Naive thymus-derived CD4-positive, alpha-beta T cell (primary cell): ENCODE measurements at regions not wholly inside any gene's neighbourhood (a gene's known extent, or its start where the extent isn't known, plus 50 kb on each side); places are given as distances from the start of the nearest gene placed in this dataset.

Experiments used
- ATAC-seq: fragments of 150-1000 bp; cut with Tn5 transposase; 2 replicates; pipeline ENCODE4 v1.10.0; 2021; ENCODE audit warnings: mild to moderate bottlenecking, moderate library complexity
- CTCF ChIA-PET: fragments of 350-600 bp; sonication (Branson Sonifier 250); formaldehyde crosslinking; loops from one replicate; lab custom pipeline; 2021; ENCODE audit warnings: antibody characterized with exemption; lab: Charles Lee
- POLR2A ChIA-PET: fragments of 350-600 bp; sonication (Branson Sonifier 250); formaldehyde crosslinking; loops from one replicate; lab custom pipeline; 2021; ENCODE audit warnings: antibody characterized with exemption, inconsistent platforms; lab: Charles Lee
- DNase-seq, 9 donors: peaks; one replicate each; pipeline versions ENCODE4 v3.0.0 to v3.0.0-alpha.2; 2020 to 2022; ENCODE audit warnings: mixed read lengths in 1 of 9
- H3K27ac ChIP-seq: one replicate; pipeline ENCODE4 v1.7.0; 2013; ENCODE audit warnings: mild to moderate bottlenecking, low read depth, low read length, moderate library complexity
- H3K27me3 ChIP-seq, 2 donors: one replicate each; pipeline ENCODE4 v1.7.0; 2013; ENCODE audit warnings: low read length in 2 of 2, mild to moderate bottlenecking in 2 of 2, moderate library complexity in 2 of 2; ENCODE audit not compliant: control insufficient read depth in 2 of 2, insufficient read depth in 2 of 2
- H3K36me3 ChIP-seq, 3 experiments: 1 replicate in 2 of 3; 2 replicates in 1 of 3; pipeline ENCODE4 v1.7.0; 2013; ENCODE audit warnings: low read length in 3 of 3, mild to moderate bottlenecking in 3 of 3, moderate library complexity in 1 of 3; ENCODE audit not compliant: insufficient read depth in 3 of 3, control insufficient read depth in 2 of 3
- H3K4me1 ChIP-seq, 2 donors: one replicate each; pipeline ENCODE4 v1.7.0; 2013; ENCODE audit warnings: low read length in 2 of 2, mild to moderate bottlenecking in 2 of 2, moderate library complexity in 1 of 2; ENCODE audit not compliant: control insufficient read depth in 2 of 2, insufficient read depth in 2 of 2
- H3K4me3 ChIP-seq: 2 replicates; pipeline ENCODE4 v1.7.0; 2013; ENCODE audit warnings: mild to moderate bottlenecking, low read length
- H3K9me3 ChIP-seq, 3 experiments: 1 replicate in 2 of 3; 2 replicates in 1 of 3; pipeline ENCODE4 v1.7.0; 2013; ENCODE audit warnings: low read length in 3 of 3; ENCODE audit not compliant: control insufficient read depth in 2 of 3
- H3K27ac Mint-ChIP-seq, 9 donors: one replicate each; pipeline ENCODE4 v1.8.0; 2020 to 2022; ENCODE audit warnings: mixed read lengths in 9 of 9, mild to moderate bottlenecking in 8 of 9, moderate library complexity in 5 of 9, inconsistent platforms in 2 of 9
- H3K27me3 Mint-ChIP-seq, 5 donors: one replicate each; pipeline ENCODE4 v1.8.0; 2021 to 2022; ENCODE audit warnings: mixed read lengths in 5 of 5, mild to moderate bottlenecking in 1 of 5
- H3K36me3 Mint-ChIP-seq, 5 donors: one replicate each; pipeline ENCODE4 v1.8.0; 2020 to 2022; ENCODE audit warnings: mixed read lengths in 5 of 5, mild to moderate bottlenecking in 3 of 5, inconsistent platforms in 1 of 5
- H3K4me1 Mint-ChIP-seq, 7 donors: one replicate each; pipeline ENCODE4 v1.8.0; 2020 to 2022; ENCODE audit warnings: mixed read lengths in 7 of 7, mild to moderate bottlenecking in 3 of 7, inconsistent platforms in 1 of 7
- H3K4me3 Mint-ChIP-seq, 10 donors: one replicate each; pipeline ENCODE4 v1.8.0; 2020 to 2022; ENCODE audit warnings: mild to moderate bottlenecking in 10 of 10, mixed read lengths in 10 of 10, moderate library complexity in 6 of 10, inconsistent platforms in 2 of 10
- H3K9me3 Mint-ChIP-seq, 11 donors: one replicate each; pipeline ENCODE4 v1.8.0; 2020 to 2022; ENCODE audit warnings: mixed read lengths in 11 of 11, mild to moderate bottlenecking in 4 of 11, inconsistent platforms in 1 of 11, moderate library complexity in 1 of 11
- intact Hi-C, 2 donors: fragments of 100-400 bp; cut with micrococcal nuclease; formaldehyde crosslinking; loops; one replicate each; pipeline ENCODE4 v1.15.1; 2023

GRCh38 chr12:47578836-47579235, 127.0 kb downstream of the RPAP3 start:
- H3K4me1 Mint-ChIP-seq = peaks cover 0 to 11% (median 0%) of the 10 kb centered on the region in 7 donors
- H3K4me3 Mint-ChIP-seq = no peak overlapping the region
- peaks cover 0 to 3% (median 0%) of the 10 kb centered on the region in 5 donors for H3K36me3 Mint-ChIP-seq
- Histone ChIP-seq H3K4me1 (no peaks in the 10 kb centered on the region), H3K36me3 (no peaks in the 10 kb centered on the region), H3K4me3 (no peak overlapping the region), H3K27me3 (no peaks in the 10 kb centered on the region), H3K27ac (no peak overlapping the region), H3K9me3 (no peaks in the 10 kb centered on the region)
- CTCF ChIA-PET = no interaction called here
- peaks cover 0 to 4% (median 0%) of the 10 kb centered on the region in 11 donors for H3K9me3 Mint-ChIP-seq
- intact Hi-C loops = no loop called here
- no peak overlapping the region for H3K27ac Mint-ChIP-seq
- peaks cover 0 to 5% (median 3%) of the 10 kb centered on the region in 5 donors for H3K27me3 Mint-ChIP-seq
- no peak for DNase-seq
- ATAC-seq = no peak
- POLR2A ChIA-PET = no interaction called here

GRCh38 chr12:47577206-47577989, 128.4 kb downstream of the RPAP3 start:
- Histone ChIP-seq H3K36me3 (no peaks in the 10 kb centered on the region), H3K4me3 (no peak overlapping the region), H3K4me1 (no peaks in the 10 kb centered on the region), H3K9me3 (no peaks in the 10 kb centered on the region), H3K27ac (no peak overlapping the region), H3K27me3 (no peaks in the 10 kb centered on the region)
- H3K4me3 Mint-ChIP-seq = no peak overlapping the region
- no peak for ATAC-seq
- POLR2A ChIA-PET = no interaction called here
- peaks cover 0 to 4% (median 0%) of the 10 kb centered on the region in 11 donors for H3K9me3 Mint-ChIP-seq
- CTCF ChIA-PET = no interaction called here
- no peak overlapping the region for H3K27ac Mint-ChIP-seq
- peaks cover 0 to 5% (median 3%) of the 10 kb centered on the region in 5 donors for H3K27me3 Mint-ChIP-seq
- H3K4me1 Mint-ChIP-seq = peaks cover 0 to 11% (median 0%) of the 10 kb centered on the region in 7 donors
- no peaks in the 10 kb centered on the region for H3K36me3 Mint-ChIP-seq
- intact Hi-C loops = no loop called here
- no peak for DNase-seq

DNA sequence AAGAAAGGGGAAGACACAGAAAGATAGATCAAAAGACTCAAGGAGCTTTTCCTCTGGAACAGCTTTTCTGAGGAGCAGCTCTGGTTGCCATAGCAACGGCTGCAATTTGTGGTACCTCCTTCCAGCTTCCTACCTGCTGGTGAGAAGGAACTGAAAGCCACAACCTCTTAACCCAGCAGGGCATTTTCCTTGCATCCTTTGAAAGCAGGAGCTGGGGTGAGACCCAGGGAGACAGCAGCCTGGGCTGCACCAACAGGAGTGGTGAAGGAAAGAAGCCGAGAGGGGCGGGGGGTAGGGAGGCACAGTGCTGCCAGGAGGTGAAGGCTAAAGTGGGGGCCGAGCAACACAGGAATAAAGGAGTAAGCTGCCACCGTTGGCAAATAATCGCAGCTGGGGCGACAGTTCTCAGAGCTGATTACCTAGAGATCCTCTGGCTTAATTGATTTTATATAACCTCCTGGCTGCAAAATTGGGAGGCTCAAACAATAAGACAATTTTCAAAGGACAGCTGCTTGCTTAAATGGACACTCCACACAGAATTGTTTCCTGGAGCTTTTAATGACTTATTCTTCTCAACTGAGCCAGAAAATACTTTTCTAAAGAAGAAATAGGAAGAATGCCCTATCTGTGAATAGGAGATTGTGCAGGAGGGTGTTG, 129.4 kb downstream of the RPAP3 start:
- ATAC-seq (no peak), DNase-seq (no peak)
- Mint-ChIP-seq H3K4me1 (peaks cover 0 to 11% (median 0%) of the 10 kb centered on the region in 7 donors), H3K27ac (no peak overlapping the region), H3K4me3 (no peak overlapping the region), H3K9me3 (peaks cover 0 to 4% (median 0%) of the 10 kb centered on the region in 11 donors), H3K27me3 (peaks cover 0 to 5% (median 3%) of the 10 kb centered on the region in 5 donors), H3K36me3 (no peaks in the 10 kb centered on the region)
- Histone ChIP-seq H3K36me3 (no peaks in the 10 kb centered on the region), H3K9me3 (no peaks in the 10 kb centered on the region), H3K27me3 (no peaks in the 10 kb centered on the region), H3K27ac (no peak overlapping the region), H3K4me1 (no peaks in the 10 kb centered on the region), H3K4me3 (no peak overlapping the region)
- CTCF ChIA-PET = interaction anchor here (0.6 kb wide), 1 partner anchor 1043 kb away, joined by 4 read pairs; no protein-coding TSS in a partner anchor
- POLR2A ChIA-PET = no interaction called here
- intact Hi-C loops = no loop called here

- no peak overlapping the region for H3K4me3 ChIP-seq
- Mint-ChIP-seq H3K27me3 (peaks cover 0 to 5% (median 3%) of the 10 kb centered on the region in 5 donors), H3K4me1 (peaks cover 0 to 11% (median 0%) of the 10 kb centered on the region in 7 donors), H3K27ac (no peak overlapping the region), H3K4me3 (no peak overlapping the region), H3K36me3 (no peaks in the 10 kb centered on the region), H3K9me3 (peaks cover 0 to 7% (median 0%) of the 10 kb centered on the region in 11 donors)
- intact Hi-C loops = no loop called here
- ATAC-seq (no peak), DNase-seq (no peak)
- H3K27me3 ChIP-seq = no peaks in the 10 kb centered on the region
- no peaks in the 10 kb centered on the region for H3K9me3 ChIP-seq
- H3K4me1 ChIP-seq = no peaks in the 10 kb centered on the region
- H3K27ac ChIP-seq = no peak overlapping the region
- H3K36me3 ChIP-seq = no peaks in the 10 kb centered on the region
- ChIA-PET CTCF (no interaction called here), POLR2A (no interaction called here)
These were observed 131.4 kb downstream of the RPAP3 start for GRCh38 chr12:47574252-47575021.

- Histone ChIP-seq H3K4me1 (no peaks in the 10 kb centered on the region), H3K27me3 (no peaks in the 10 kb centered on the region), H3K4me3 (no peak overlapping the region), H3K9me3 (no peaks in the 10 kb centered on the region), H3K36me3 (no peaks in the 10 kb centered on the region), H3K27ac (no peak overlapping the region)
- Mint-ChIP-seq H3K4me3 (no peak overlapping the region), H3K4me1 (peaks cover 0 to 11% (median 0%) of the 10 kb centered on the region in 7 donors), H3K9me3 (peaks cover 0 to 8% (median 0%) of the 10 kb centered on the region in 11 donors), H3K36me3 (no peaks in the 10 kb centered on the region), H3K27ac (no peak overlapping the region), H3K27me3 (peaks cover 0 to 5% (median 3%) of the 10 kb centered on the region in 5 donors)
- ATAC-seq (no peak), DNase-seq (no peak)
- POLR2A ChIA-PET = no interaction called here
- CTCF ChIA-PET = no interaction called here
- intact Hi-C loops = no loop called here
These were observed 132.6 kb downstream of the RPAP3 start for GRCh38 chr12:47573146-47573659.

GRCh38 chr12:47570151-47570550, 135.7 kb downstream of the RPAP3 start:
- no peaks in the 10 kb centered on the region for H3K27me3 Mint-ChIP-seq
- H3K4me1 Mint-ChIP-seq = peaks cover 0 to 9% (median 0%) of the 10 kb centered on the region in 7 donors
- intact Hi-C loops = no loop called here
- DNase-seq = no peak
- no peaks in the 10 kb centered on the region for H3K36me3 ChIP-seq
- ChIA-PET POLR2A (no interaction called here), CTCF (no interaction called here)
- no peak overlapping the region for H3K27ac ChIP-seq
- peaks cover 0 to 5% (median 0%) of the 10 kb centered on the region in 11 donors for H3K9me3 Mint-ChIP-seq
- ATAC-seq = no peak
- H3K4me1 ChIP-seq = no peaks in the 10 kb centered on the region
- H3K27me3 ChIP-seq = no peaks in the 10 kb centered on the region
- H3K4me3 Mint-ChIP-seq = no peak overlapping the region
- no peaks in the 10 kb centered on the region for H3K9me3 ChIP-seq
- H3K27ac Mint-ChIP-seq = no peak overlapping the region
- H3K36me3 Mint-ChIP-seq = no peaks in the 10 kb centered on the region
- H3K4me3 ChIP-seq = no peak overlapping the region
